ENCODE measurements at regions not wholly inside any gene's neighbourhood (a gene's known extent, or its start where the extent isn't known, plus 50 kb on each side); places are given as distances from the start of the nearest gene placed in this dataset.
"Not testable (repeated sequence)": the region's sequence is repeated elsewhere in the genome, so short reads cannot be mapped to it uniquely, and the experiment has no call there.

DNA sequence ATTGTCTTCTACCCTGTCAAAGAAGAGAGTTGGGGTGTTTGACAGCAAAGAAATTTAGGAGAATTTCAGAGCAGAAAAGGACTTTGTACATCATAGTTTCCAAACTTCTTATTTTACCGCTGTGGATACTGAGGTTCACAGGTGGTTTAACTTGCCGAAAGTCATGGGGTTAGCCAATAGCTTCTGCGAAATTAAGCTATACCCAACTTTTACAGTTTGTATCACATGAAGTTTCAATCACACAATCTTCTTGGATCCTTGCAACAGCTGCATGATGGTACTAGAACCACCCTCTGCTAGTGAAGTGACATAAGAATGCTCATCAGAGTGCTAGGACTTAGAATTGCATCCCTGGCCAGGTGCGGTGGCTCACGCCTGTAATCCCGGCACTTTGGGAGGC, 345.5 kb downstream of the CD83 start:
- no peak for FAIRE-seq

GRCh38 chr6:14464055-14464454, 346.5 kb downstream of the CD83 start:
- no peak for FAIRE-seq

- no peak for FAIRE-seq
These were observed 347.1 kb downstream of the CD83 start for GRCh38 chr6:14464716-14465115.

DNA sequence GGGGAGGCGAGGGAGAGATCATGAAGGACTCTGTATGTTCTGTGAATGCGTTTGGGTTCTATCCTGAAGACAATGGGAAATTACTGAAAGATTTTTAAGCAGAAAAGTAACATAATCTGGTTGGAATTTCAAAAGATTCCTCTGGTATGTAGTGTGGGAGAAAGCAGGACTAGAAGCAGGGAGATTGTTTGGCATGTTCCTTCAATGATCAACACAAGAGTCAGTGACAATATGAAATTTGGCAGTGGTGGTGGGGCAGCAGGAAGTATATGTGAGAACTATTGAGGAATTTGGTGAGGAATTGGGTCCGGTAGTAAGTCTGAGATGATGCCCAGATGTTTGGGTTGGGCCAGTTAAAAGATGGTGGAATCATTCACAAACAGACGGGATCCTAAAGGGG, 348.7 kb downstream of the CD83 start:
- no peak for FAIRE-seq

GRCh38 chr6:14467591-14467990, 350.0 kb downstream of the CD83 start:
- no peak for FAIRE-seq

- FAIRE-seq, result no peak
These were observed 351.2 kb downstream of the CD83 start for GRCh38 chr6:14468647-14469321.

- no peak for FAIRE-seq
These were observed 352.5 kb downstream of the CD83 start for GRCh38 chr6:14470101-14470500.

GRCh38 chr6:14470671-14471070, 353.1 kb downstream of the CD83 start:
- FAIRE-seq, result no peak

DNA sequence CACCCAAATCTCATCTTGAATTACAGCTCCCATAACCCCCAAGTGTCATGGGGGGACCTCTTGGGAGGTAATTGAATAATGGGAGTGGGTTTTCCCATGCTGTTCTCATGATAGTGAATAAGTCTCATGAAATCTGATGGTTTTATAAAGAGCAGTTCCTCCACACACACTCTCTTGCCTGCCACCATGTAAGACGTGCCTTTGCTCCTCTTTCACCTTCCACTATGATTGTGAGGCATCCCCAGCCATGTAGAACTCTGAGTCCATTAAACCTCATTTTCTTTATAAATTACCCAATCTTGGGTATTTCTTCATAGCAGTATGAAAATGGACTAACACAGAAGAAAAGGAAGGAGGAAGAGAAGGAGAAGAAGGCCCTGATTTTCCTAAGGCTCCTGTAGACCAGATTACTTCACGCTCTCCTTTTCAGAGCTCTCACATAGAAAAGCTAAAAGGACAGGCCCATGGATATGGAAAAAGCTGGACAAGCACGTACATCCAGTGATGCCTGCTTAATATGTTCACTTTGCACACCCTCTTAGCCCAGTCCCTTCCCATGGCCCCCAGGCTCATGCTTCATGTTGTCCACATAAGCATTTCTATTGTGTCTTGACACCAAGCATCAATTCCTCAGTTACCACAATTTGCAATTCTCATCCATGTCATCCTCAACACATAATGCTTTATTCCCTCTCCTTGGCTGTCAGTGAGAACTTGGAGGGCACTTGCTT, 354.8 kb downstream of the CD83 start:
- FAIRE-seq, result no peak

DNA sequence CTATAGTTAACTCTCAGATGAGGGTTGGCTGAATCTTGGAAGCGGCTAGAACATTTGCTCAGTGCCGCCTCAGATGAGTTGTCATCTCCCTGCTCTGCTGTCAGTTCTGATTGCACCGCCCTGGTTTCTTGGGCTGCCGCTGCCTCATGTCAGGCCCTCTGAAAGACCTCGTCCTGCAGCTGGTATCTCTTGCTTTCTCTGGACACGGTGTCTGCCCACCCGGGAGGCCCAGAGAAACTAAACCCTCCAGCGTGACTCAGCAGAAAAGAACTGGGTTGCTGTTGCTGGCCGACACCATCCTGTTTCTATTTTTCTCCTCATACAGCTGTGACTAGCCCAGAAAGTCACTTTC, 355.4 kb downstream of the CD83 start:
- no peak for FAIRE-seq

GRCh38 chr6:14474816-14475215, 357.2 kb downstream of the CD83 start:
- no peak for FAIRE-seq

DNA sequence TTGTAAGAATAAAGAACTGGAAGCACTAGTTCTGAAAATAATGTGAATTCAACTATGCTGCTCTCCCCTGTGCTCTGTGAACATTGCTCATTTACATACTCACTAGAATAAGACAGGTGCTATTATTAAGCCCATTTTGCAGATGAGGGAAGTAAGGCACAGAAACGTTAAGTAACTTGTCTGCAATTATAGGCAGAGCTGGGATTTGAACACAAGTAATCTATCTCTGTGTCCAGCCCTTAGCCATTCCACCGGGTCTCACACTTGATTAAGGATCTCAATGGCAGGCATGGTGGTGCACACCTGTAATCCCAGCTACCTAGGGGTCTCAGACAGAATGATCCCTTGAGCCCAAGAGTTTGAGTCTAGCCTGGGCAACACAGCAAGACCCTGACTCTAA, 357.7 kb downstream of the CD83 start:
- FAIRE-seq, result no peak

DNA sequence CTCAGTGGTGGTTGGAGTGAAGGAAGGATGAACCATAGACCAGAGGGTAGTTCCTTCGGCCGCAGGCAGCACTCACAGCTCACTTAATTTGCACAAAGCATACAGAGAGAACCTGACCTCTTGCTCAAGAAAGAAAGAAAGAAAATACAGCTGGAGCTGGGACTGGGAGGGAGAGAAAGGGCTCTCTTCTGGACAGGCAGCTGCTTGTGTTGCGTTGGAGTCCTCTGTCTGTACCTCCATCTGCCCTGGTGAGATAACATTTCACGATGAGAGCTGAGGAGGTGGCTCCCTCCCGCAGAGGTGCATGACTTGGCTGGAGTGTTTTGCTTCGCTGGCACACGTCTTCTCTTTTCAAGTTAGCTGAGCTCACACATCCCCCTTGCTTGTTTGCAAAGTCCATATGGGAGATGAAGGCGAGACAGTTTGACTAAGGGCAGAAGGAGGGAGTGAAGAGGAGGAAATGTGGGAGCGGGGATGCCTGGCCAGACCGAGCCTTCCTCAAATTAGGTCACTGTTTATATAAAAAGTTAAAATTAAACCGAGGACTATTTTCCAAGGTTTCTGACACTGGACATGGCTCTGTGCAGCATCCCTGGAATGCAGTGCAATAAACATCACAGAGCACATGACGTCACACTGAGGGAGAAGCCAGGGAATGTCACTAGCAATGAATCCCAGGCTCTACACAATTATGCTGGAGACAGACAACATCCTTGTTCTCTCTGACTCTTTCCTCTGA, 359.4 kb downstream of the CD83 start:
- FAIRE-seq, result no peak

DNA sequence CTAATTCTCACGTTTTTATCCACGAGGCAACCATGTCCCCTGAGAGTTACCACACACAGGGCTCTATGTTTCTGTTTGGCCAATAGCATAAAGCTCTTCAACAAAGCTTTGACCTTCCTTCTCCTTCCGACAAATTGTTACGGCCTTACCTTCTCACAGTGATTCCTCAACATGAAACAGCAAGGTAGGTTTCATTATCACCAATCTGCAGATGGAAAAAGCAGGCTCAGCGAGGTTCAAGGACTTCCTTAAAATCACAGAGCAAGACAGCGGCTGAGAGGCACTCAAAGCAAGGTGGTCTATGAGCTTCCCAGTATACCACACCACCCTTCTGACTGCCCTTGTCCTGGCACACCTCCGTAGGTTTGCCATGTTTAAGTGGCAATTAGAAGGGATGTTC, 360.0 kb downstream of the CD83 start:
- no peak for FAIRE-seq

- FAIRE-seq, result no peak
These were observed 361.0 kb downstream of the CD83 start for GRCh38 chr6:14478381-14479225.

GRCh38 chr6:14481946-14482345, 364.4 kb downstream of the CD83 start:
- FAIRE-seq, result not testable (repeated sequence)

DNA sequence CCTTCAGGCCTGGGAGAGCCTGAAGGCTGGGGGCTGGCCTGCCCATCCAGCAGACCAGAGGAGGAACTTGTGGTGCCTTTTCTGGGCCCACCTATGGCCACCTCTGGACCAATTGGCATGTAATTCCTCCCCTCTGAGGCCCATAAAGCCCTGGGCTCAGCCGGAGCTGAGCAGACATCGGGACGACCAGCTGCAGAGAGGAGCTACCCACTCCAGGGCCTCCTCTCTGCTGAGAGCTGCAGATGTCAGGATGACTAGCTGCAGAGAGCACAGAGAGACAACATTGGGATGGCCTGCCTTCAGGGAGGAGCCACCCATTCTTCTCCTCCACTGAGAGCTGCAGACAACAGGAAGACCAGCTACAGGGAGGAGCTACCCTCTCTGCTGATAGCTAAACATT, 370.1 kb downstream of the CD83 start:
- no peak for FAIRE-seq

DNA sequence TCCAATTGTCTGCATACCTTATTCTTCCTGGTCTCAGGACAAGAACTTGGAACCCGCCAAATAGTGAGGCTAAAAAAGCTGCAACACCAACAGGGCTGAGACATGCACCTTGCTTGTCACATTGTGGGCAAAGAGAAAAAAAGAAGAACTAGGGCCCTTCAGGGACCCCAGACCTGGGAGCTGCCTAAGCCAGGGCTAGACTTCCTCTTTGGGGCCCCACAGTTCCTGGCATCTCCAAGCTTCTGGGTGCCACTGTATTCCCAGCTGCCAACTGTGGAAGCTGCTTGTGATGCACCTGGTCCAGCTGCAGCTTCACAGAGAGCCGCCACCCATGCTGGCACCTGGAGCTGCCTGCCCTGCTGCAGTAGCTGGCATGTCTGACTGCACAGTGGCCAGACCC, 370.6 kb downstream of the CD83 start:
- FAIRE-seq, result no peak

DNA sequence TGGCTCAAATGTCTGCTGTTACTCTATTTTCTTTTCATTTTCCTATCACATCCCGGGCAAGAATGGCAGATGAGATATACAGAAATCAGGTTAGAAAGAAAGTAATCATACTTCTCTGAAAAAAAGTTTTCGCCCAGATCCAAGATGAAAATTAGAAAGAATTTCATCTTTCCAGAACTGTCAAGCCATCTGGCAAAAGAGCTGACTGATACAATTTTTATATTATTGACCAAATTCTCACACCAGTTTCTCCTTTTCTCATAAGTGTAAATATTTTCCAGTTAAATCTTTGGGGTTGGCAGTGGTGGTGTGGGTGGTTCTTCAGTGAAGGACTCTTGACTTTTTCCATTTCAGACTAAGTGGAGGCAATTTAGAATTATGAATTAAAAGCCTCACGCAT, 371.9 kb downstream of the CD83 start:
- FAIRE-seq, result no peak

- FAIRE-seq, result no peak
These were observed 381.2 kb downstream of the CD83 start for GRCh38 chr6:14498748-14499147.

GRCh38 chr6:14499309-14499708, 381.7 kb downstream of the CD83 start:
- FAIRE-seq, result no peak

DNA sequence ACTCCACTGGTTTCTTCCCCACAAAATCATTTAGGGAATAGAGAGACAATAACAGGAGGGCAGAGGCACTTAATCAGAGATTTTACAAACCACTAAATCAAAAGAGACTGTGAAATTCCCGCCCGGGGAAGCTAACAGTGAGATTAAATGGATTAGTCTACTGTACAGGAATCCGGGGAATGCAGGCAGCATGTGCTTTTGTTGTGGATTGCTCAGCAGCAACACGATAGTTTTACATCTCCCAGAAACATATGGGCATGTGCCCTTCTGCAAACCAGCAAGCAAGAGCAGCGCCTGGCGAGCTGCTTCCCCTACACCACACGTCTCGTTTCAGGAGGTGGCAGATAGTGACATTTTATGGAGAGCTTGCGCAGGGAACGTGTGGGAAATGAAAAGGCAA, 382.3 kb downstream of the CD83 start:
- no peak for FAIRE-seq

GRCh38 chr6:14500809-14501208, 383.2 kb downstream of the CD83 start:
- no peak for FAIRE-seq
